ENCODE measurements at regions not wholly inside any gene's neighbourhood (a gene's known extent, or its start where the extent isn't known, plus 50 kb on each side); places are given as distances from the start of the nearest gene placed in this dataset.

DNA sequence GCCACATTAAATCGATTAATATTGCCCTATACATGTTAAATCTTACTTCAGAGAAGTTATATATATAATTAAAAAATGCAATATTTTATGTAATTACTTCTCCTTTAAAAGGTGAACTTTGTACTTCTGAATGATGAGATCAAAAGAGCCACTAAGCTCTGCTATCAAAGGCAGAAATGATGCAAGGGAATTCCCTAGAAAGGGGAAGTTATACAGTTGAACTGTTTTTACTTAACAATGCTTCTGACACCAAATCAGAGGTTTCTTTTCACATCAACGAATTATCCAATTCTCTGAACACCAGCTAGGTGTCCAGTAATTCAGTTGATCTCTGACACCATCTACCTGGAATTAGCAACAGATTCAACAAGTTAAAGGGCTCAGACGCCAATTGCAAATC, 319.9 kb upstream of the TSHZ2 start:
- TF ChIP-seq, protein P1, sequence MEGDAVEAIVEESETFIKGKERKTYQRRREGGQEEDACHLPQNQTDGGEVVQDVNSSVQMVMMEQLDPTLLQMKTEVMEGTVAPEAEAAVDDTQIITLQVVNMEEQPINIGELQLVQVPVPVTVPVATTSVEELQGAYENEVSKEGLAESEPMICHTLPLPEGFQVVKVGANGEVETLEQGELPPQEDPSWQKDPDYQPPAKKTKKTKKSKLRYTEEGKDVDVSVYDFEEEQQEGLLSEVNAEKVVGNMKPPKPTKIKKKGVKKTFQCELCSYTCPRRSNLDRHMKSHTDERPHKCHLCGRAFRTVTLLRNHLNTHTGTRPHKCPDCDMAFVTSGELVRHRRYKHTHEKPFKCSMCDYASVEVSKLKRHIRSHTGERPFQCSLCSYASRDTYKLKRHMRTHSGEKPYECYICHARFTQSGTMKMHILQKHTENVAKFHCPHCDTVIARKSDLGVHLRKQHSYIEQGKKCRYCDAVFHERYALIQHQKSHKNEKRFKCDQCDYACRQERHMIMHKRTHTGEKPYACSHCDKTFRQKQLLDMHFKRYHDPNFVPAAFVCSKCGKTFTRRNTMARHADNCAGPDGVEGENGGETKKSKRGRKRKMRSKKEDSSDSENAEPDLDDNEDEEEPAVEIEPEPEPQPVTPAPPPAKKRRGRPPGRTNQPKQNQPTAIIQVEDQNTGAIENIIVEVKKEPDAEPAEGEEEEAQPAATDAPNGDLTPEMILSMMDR (conservative IDR thresholded peaks at IDR 0.05; ENCODE audit: low read depth, low read length) = no peak
- no peak for TF ChIP-seq EZH2 (IDR thresholded peaks at IDR 0.05; ENCODE audit: borderline replicate concordance, low read depth, low read length, poor library complexity, severe bottlenecking)
